ENCODE measurements at regions not wholly inside any gene's neighbourhood (a gene's known extent, or its start where the extent isn't known, plus 50 kb on each side); places are given as distances from the start of the nearest gene placed in this dataset.

DNA sequence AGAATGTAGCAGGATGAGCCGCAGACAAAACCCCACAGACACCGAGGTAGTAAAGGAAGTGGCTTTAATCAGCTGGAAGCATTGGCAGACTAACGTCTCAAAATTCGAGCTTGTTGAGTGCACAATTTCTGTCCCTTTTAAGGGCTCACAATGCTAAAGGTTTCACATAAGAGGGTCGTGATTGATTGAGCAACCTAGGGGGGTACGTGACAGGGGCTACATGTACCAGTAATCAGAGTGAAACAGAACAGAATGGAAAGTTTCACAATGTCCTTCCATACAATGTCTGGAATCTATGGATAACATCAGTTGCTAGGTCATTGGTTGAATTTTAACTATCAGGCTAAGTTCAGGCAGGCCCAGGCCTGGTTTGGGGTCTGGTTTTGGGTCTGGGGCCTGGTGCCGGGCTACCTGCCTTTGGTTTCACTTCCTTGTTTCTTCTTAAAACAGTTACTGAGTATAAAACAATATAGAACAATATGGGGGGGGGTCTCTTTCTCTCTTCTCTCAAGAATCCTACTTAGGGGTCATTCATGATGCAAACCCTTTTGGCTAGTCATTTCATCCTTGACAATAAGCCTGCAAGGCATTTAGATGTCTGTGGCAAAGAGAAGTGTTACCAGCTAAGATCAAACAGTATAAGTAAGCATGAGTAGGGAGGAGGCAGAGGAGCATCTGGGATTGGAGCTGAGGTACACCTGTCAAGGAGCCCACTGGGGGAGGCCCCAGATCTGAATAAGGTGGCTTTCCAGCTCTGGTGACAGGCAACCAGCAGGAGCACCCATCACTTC lies 364.1 kb downstream of the TNS3 start:
- TF ChIP-seq POLR2AphosphoS5 (IDR thresholded peaks at IDR 0.05; ENCODE audit: low read depth, low read length) (no peak), SIN3A (IDR thresholded peaks at IDR 0.05; ENCODE audit: borderline replicate concordance, insufficient read depth, low read length) (no peak), TAF1 (IDR thresholded peaks at IDR 0.05; ENCODE audit: borderline replicate concordance, insufficient read depth, low read length) (no peak)
- TF ChIP-seq, protein P1, sequence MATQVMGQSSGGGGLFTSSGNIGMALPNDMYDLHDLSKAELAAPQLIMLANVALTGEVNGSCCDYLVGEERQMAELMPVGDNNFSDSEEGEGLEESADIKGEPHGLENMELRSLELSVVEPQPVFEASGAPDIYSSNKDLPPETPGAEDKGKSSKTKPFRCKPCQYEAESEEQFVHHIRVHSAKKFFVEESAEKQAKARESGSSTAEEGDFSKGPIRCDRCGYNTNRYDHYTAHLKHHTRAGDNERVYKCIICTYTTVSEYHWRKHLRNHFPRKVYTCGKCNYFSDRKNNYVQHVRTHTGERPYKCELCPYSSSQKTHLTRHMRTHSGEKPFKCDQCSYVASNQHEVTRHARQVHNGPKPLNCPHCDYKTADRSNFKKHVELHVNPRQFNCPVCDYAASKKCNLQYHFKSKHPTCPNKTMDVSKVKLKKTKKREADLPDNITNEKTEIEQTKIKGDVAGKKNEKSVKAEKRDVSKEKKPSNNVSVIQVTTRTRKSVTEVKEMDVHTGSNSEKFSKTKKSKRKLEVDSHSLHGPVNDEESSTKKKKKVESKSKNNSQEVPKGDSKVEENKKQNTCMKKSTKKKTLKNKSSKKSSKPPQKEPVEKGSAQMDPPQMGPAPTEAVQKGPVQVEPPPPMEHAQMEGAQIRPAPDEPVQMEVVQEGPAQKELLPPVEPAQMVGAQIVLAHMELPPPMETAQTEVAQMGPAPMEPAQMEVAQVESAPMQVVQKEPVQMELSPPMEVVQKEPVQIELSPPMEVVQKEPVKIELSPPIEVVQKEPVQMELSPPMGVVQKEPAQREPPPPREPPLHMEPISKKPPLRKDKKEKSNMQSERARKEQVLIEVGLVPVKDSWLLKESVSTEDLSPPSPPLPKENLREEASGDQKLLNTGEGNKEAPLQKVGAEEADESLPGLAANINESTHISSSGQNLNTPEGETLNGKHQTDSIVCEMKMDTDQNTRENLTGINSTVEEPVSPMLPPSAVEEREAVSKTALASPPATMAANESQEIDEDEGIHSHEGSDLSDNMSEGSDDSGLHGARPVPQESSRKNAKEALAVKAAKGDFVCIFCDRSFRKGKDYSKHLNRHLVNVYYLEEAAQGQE (IDR thresholded peaks at IDR 0.05; ENCODE audit: insufficient read depth in 1 of 2, low read depth in 2 of 2, low read length in 2 of 2) = no peak
